H1 (cell line): ENCODE measurements at regions not wholly inside any gene's neighbourhood (a gene's known extent, or its start where the extent isn't known, plus 50 kb on each side); places are given as distances from the start of the nearest gene placed in this dataset.

Experiments used
- CTCF ChIA-PET: fragments of 300-600 bp; sonication (Branson Sonifier 250); formaldehyde crosslinking; loops from one replicate; lab custom pipeline; 2021; ENCODE audit not compliant: partially characterized antibody; lab: Charles Lee
- POLR2A ChIA-PET: fragments of 300-600 bp; sonication (Branson Sonifier 250); formaldehyde crosslinking; loops from one replicate; lab custom pipeline; 2021; ENCODE audit warnings: inconsistent platforms; ENCODE audit not compliant: partially characterized antibody; lab: Charles Lee
- DNase-seq, 2 experiments: peaks; one replicate each; pipeline versions ENCODE4 v3.0.0 to v3.0.0-alpha.2; 2010 to 2022; ENCODE audit warnings: low spot score in 2 of 2, low read depth in 1 of 2, mixed read lengths in 1 of 2
- FAIRE-seq: peaks from 2 replicates; lab custom pipeline; 2011; peaks lifted over from hg19 to GRCh38; lab: Jason Lieb, UNC
- H2AFZ ChIP-seq: 2 replicates; pipeline ENCODE4 v1.8.1; 2012; ENCODE audit warnings: low read length, inconsistent platforms
- H2AK5ac ChIP-seq: 2 replicates; pipeline ENCODE4 v1.6.1; 2013; ENCODE audit warnings: low read depth, low read length
- H2BK120ac ChIP-seq: replicated peaks from 2 replicates; pipeline ENCODE3; 2013; ENCODE audit warnings: low read depth, low read length, inconsistent platforms
- H2BK12ac ChIP-seq: 2 replicates; pipeline ENCODE4 v1.6.1; 2013; ENCODE audit warnings: low read depth, low read length
- H2BK15ac ChIP-seq: 2 replicates; pipeline ENCODE4 v1.6.1; 2013; ENCODE audit warnings: low read length
- H2BK20ac ChIP-seq: 2 replicates; pipeline ENCODE4 v1.6.1; 2013; ENCODE audit warnings: low read length
- H2BK5ac ChIP-seq: 2 replicates; pipeline ENCODE4 v1.6.1; 2013; ENCODE audit warnings: low read depth, low read length
- H3K14ac ChIP-seq: 2 replicates; pipeline ENCODE4 v1.6.1; 2013; ENCODE audit warnings: inconsistent platforms; ENCODE audit not compliant: insufficient read length
- H3K18ac ChIP-seq: 2 replicates; pipeline ENCODE4 v1.6.1; 2013; ENCODE audit warnings: low read length; ENCODE audit errors: extremely low read depth
- H3K23ac ChIP-seq: 2 replicates; pipeline ENCODE4 v1.6.1; 2013; ENCODE audit warnings: inconsistent platforms; ENCODE audit not compliant: insufficient read length
- H3K23me2 ChIP-seq: 2 replicates; pipeline ENCODE4 v1.6.1; 2013; ENCODE audit warnings: low read depth, low read length
- H3K27ac ChIP-seq: 2 replicates; pipeline ENCODE4 v1.6.1; 2011; ENCODE audit warnings: low read depth, low read length, inconsistent platforms
- H3K27me3 ChIP-seq, 4 experiments: replicated peaks in 1 of 4; 1 replicate in 1 of 4; 2 replicates in 3 of 4; pipeline versions ENCODE4 v1.6.1 to v1.8.1; 2011 to 2013; ENCODE audit warnings: low read length in 3 of 4, mild to moderate bottlenecking in 3 of 4, inconsistent platforms in 2 of 4, mixed read lengths in 2 of 4, moderate library complexity in 1 of 4; ENCODE audit not compliant: control insufficient read depth in 3 of 4, insufficient read depth in 3 of 4; ENCODE audit errors: extremely low read depth in 1 of 4
- H3K36me3 ChIP-seq, 4 experiments: 2 replicates each; pipeline versions ENCODE4 v1.6.1 to v1.8.1; 2011 to 2013; ENCODE audit warnings: mild to moderate bottlenecking in 4 of 4, low read length in 3 of 4, moderate library complexity in 2 of 4, control low read depth in 1 of 4, inconsistent platforms in 1 of 4; ENCODE audit not compliant: insufficient read depth in 4 of 4, control insufficient read depth in 2 of 4
- H3K4ac ChIP-seq: replicated peaks from 2 replicates; pipeline ENCODE3; 2013; ENCODE audit warnings: low read length, low read depth, mixed read lengths, inconsistent platforms; ENCODE audit not compliant: insufficient read length
- H3K4me1 ChIP-seq, 4 experiments: replicated peaks in 1 of 4; 1 replicate in 1 of 4; 2 replicates in 3 of 4; pipeline versions ENCODE4 v1.6.1 to v1.8.1; 2011 to 2013; ENCODE audit warnings: low read length in 3 of 4, inconsistent platforms in 2 of 4, mixed read lengths in 1 of 4; ENCODE audit not compliant: insufficient read depth in 4 of 4, control insufficient read depth in 3 of 4
- H3K4me2 ChIP-seq, 2 experiments: 2 replicates each; pipeline versions ENCODE4 v1.6.1 to v1.8.1; 2011 to 2013; ENCODE audit warnings: low read depth in 2 of 2, low read length in 2 of 2, control low read depth in 1 of 2, inconsistent platforms in 1 of 2, mild to moderate bottlenecking in 1 of 2; ENCODE audit not compliant: insufficient read depth in 1 of 2
- H3K4me3 ChIP-seq, 4 experiments: fragments of 200-600, 300-600 bp in 1 of 4; sonication (generic), shearing (Covaris generic), sonication (Bioruptor Twin) in 1 of 4; 2 replicates each; pipeline versions ENCODE4 v1.5.1 to v1.8.1; 2011 to 2016; ENCODE audit warnings: low read length in 4 of 4, low read depth in 3 of 4, control low read depth in 2 of 4, inconsistent platforms in 2 of 4, mild to moderate bottlenecking in 2 of 4, mixed read lengths in 1 of 4, moderate library complexity in 1 of 4; ENCODE audit not compliant: insufficient read depth in 2 of 4; ENCODE audit errors: extremely low read depth in 1 of 4
- H3K56ac ChIP-seq: replicated peaks from 2 replicates; pipeline ENCODE3; 2013; ENCODE audit warnings: low read depth, mild to moderate bottlenecking, mixed read lengths, low read length, inconsistent platforms; ENCODE audit not compliant: insufficient read length
- H3K79me1 ChIP-seq: 2 replicates; pipeline ENCODE4 v1.6.1; 2013; ENCODE audit warnings: low read depth, low read length, control low read depth
- H3K79me2 ChIP-seq, 2 experiments: 2 replicates each; pipeline versions ENCODE4 v1.6.1 to v1.8.1; 2012 to 2013; ENCODE audit warnings: low read length in 2 of 2, mild to moderate bottlenecking in 2 of 2, inconsistent platforms in 1 of 2; ENCODE audit not compliant: insufficient read depth in 2 of 2, control insufficient read depth in 1 of 2
- H3K9ac ChIP-seq, 4 experiments: replicated peaks in 1 of 4; 1 replicate in 1 of 4; 2 replicates in 3 of 4; pipeline versions ENCODE4 v1.6.1 to v1.8.1; 2011 to 2013; ENCODE audit warnings: low read depth in 3 of 4, low read length in 3 of 4, control low read depth in 2 of 4, mild to moderate bottlenecking in 2 of 4, moderate library complexity in 2 of 4, inconsistent platforms in 1 of 4; ENCODE audit errors: extremely low read depth in 1 of 4
- H3K9me3 ChIP-seq, 2 experiments: 2 replicates each; pipeline versions ENCODE4 v1.6.1 to v1.8.1; 2012 to 2013; ENCODE audit warnings: mild to moderate bottlenecking in 2 of 2, moderate library complexity in 2 of 2, control low read depth in 1 of 2, inconsistent platforms in 1 of 2, low read depth in 1 of 2, low read length in 1 of 2, mixed read lengths in 1 of 2; ENCODE audit not compliant: insufficient read depth in 2 of 2
- H4K20me1 ChIP-seq, 2 experiments: replicated peaks in 1 of 2; 2 replicates each; pipeline versions ENCODE3 to v1.8.1; 2011 to 2013; ENCODE audit warnings: inconsistent platforms in 2 of 2, low read length in 2 of 2, mild to moderate bottlenecking in 1 of 2; ENCODE audit not compliant: insufficient read depth in 2 of 2, control insufficient read depth in 1 of 2
- H4K5ac ChIP-seq: 2 replicates; pipeline ENCODE4 v1.6.1; 2013; ENCODE audit warnings: low read length, low read depth, mixed read lengths, inconsistent platforms; ENCODE audit not compliant: insufficient read length
- H4K8ac ChIP-seq: 2 replicates; pipeline ENCODE4 v1.8.0; 2013; ENCODE audit warnings: mild to moderate bottlenecking, moderate library complexity, low read length, inconsistent platforms; ENCODE audit not compliant: insufficient read depth; ENCODE audit errors: extremely low read depth
- H4K91ac ChIP-seq: replicated peaks from 2 replicates; pipeline ENCODE3; 2013; ENCODE audit warnings: low read length, mixed read lengths, inconsistent platforms; ENCODE audit not compliant: insufficient read length
- ATF2 ChIP-seq: IDR thresholded peaks from 2 replicates; pipeline ENCODE4 v1.6.1; 2012; ENCODE audit warnings: low read length, inconsistent platforms
- BCL11A ChIP-seq, 2 experiments: IDR thresholded peaks; one replicate each; pipeline ENCODE4 v1.6.1; 2011; ENCODE audit warnings: low read depth in 2 of 2, low read length in 2 of 2, mild to moderate bottlenecking in 2 of 2
- CBX8 ChIP-seq: fragments of 300-800, 300-1000 bp; sonication (generic); IDR thresholded peaks from 2 replicates; pipeline ENCODE4 v1.7.1; 2016; ENCODE audit warnings: low read depth, low read length, borderline replicate concordance
- CHD2 ChIP-seq: IDR thresholded peaks from 2 replicates; pipeline ENCODE4 v1.6.1; 2012; ENCODE audit warnings: low read length, improper control_type of control experiment
- EZH2 ChIP-seq: fragments of 200-600 bp; sonication (generic); IDR thresholded peaks from 2 replicates; pipeline ENCODE4 v1.7.1; 2012; ENCODE audit warnings: low read depth, mild to moderate bottlenecking, moderate library complexity, low read length, inconsistent platforms; ENCODE audit not compliant: severe bottlenecking
- KDM1A ChIP-seq: fragments of 200-600, 300-600 bp; sonication (generic); IDR thresholded peaks from 2 replicates; pipeline ENCODE4 v1.7.1; 2016; ENCODE audit warnings: mild to moderate bottlenecking, low read length, borderline replicate concordance
- KDM5A ChIP-seq: fragments of 200-600 bp; IDR thresholded peaks from 2 replicates; pipeline ENCODE4 v1.7.1; 2012; ENCODE audit warnings: mild to moderate bottlenecking, low read length, inconsistent platforms, mixed read lengths
- NRF1 ChIP-seq: IDR thresholded peaks from 2 replicates; pipeline ENCODE4 v1.6.1; 2011; ENCODE audit warnings: mild to moderate bottlenecking, low read depth, low read length, improper control_type of control experiment
- PHF8 ChIP-seq: fragments of 200-600 bp; sonication (generic); conservative IDR thresholded peaks from 2 replicates; pipeline ENCODE4 v1.7.1; 2012; ENCODE audit warnings: low read depth, mild to moderate bottlenecking, inconsistent platforms, low read length, moderate library complexity
- POLR2AphosphoS5 ChIP-seq: IDR thresholded peaks from 2 replicates; pipeline ENCODE4 v1.6.1; 2011; ENCODE audit warnings: low read depth, low read length
- RFX5 ChIP-seq: IDR thresholded peaks from 2 replicates; pipeline ENCODE4 v1.6.1; 2011; ENCODE audit warnings: low read depth, low read length, improper control_type of control experiment, borderline replicate concordance
- SP1 ChIP-seq: IDR thresholded peaks from 2 replicates; pipeline ENCODE4 v1.6.1; 2011; ENCODE audit warnings: low read depth, low read length
- SP4 ChIP-seq: IDR thresholded peaks from 2 replicates; pipeline ENCODE4 v1.6.1; 2012; ENCODE audit warnings: low read length, inconsistent platforms
- SRF ChIP-seq: IDR thresholded peaks from 2 replicates; pipeline ENCODE4 v1.6.1; 2011; ENCODE audit warnings: mild to moderate bottlenecking, low read depth, low read length, moderate library complexity
- TEAD4 ChIP-seq: IDR thresholded peaks from 2 replicates; pipeline ENCODE4 v1.6.1; 2012; ENCODE audit warnings: low read depth, low read length, inconsistent platforms, mixed read lengths
- WGBS, 2 experiments: shearing (Covaris generic) in 1 of 2; methylation state at CpG; one replicate each; pipeline versions ENCODE4 v1.1.6 to v1.1.7; 2013 to 2015; ENCODE audit warnings: low lambda C conversion rate in 2 of 2, mixed read lengths in 2 of 2, inconsistent platforms in 1 of 2, low coverage in 1 of 2, missing lambda C conversion rate in 1 of 2; ENCODE audit not compliant: insufficient replicate concordance in 2 of 2, insufficient coverage in 1 of 2, insufficient read length in 1 of 2; ENCODE audit errors: extremely low coverage in 1 of 2, missing lambda C conversion rate in 1 of 2; 5-methylcytosine and 5-hydroxymethylcytosine counted together

- Histone ChIP-seq H4K91ac (no peak overlapping the region), H3K79me1 (no peaks in the 10 kb centered on the region), H3K14ac (no peak overlapping the region), H2BK12ac (no peak overlapping the region), H2BK15ac (no peak overlapping the region), H3K27me3 (no peaks in the 10 kb centered on the region; a peak in 1 of 7 replicates), H2BK20ac (no peak overlapping the region), H4K8ac (no peak overlapping the region), H4K20me1 (no peaks in the 10 kb centered on the region), H2AK5ac (no peak overlapping the region), H3K9me3 (no peaks in the 10 kb centered on the region), H2BK120ac (no peak overlapping the region), H2AFZ (no peak overlapping the region), H3K23ac (no peak overlapping the region), H3K23me2 (no peaks in the 10 kb centered on the region), H3K27ac (no peak overlapping the region), H3K79me2 (no peaks in the 10 kb centered on the region), H3K4me3 (no peak overlapping the region), H4K5ac (no peak overlapping the region), H3K18ac (no peak overlapping the region), H3K4me2 (no peak overlapping the region), H3K9ac (no peak overlapping the region), H3K4me1 (no peaks in the 10 kb centered on the region), H3K4ac (no peak overlapping the region), H3K36me3 (no peaks in the 10 kb centered on the region), H2BK5ac (no peak overlapping the region), H3K56ac (no peak overlapping the region)
- ChIA-PET CTCF (interaction anchor here (1.2 to 1.3 kb wide), 4 partner anchors 9 to 71 kb away, joined by 3 to 4 read pairs (median 3); no protein-coding TSS in a partner anchor), POLR2A (no interaction called here)
- FAIRE-seq (no peak), DNase-seq (no peak)
- TF ChIP-seq CBX8 (no peak), BCL11A (IDR thresholded peaks at IDR 0.05; ENCODE audit: low read depth in 2 of 2, low read length in 2 of 2) (no peak), KDM1A (no peak), ATF2 (no peak), KDM5A (no peak), SP4 (no peak), SP1 (no peak), RFX5 (no peak), CHD2 (no peak), PHF8 (no peak), TEAD4 (no peak), EZH2 (no peak), NRF1 (no peak), POLR2AphosphoS5 (no peak), SRF (no peak)
- 71% methylated on average over 2 of the region's 2 CpGs; no CpG with 5 or more reads in 1 of the 2 experiments for WGBS, 2 experiments
Measured at GRCh38 chr9:124196814-124197176, 61.0 kb upstream of the NEK6 start.
